ENCODE measurements at regions not wholly inside any gene's neighbourhood (a gene's known extent, or its start where the extent isn't known, plus 50 kb on each side); places are given as distances from the start of the nearest gene placed in this dataset.

GRCh38 chr3:117408811-117409210 is 699.2 kb downstream of the TUSC7 start:
- DNase-seq (ENCODE audit: low spot score in 2 of 2), result no peak
- TF ChIP-seq POLR2A (IDR thresholded peaks at IDR 0.05) (no peak), CTCF (IDR thresholded peaks at IDR 0.05) (no peak)
- no peak overlapping the region for H3K4me3 ChIP-seq (ENCODE audit: low read depth, poor library complexity, severe bottlenecking)
- intact Hi-C loops (cut with DNase I; ENCODE audit: low total_unique reads), result no loop called here

GRCh38 chr3:117409256-117409655 is 699.7 kb downstream of the TUSC7 start:
- WGBS, 2 donors, result 85 to 86% methylated on average over 1 of the region's 1 CpG

GRCh38 chr3:117409701-117410459 is 700.3 kb downstream of the TUSC7 start:
- H3K4me3 ChIP-seq (ENCODE audit: low read depth, poor library complexity, severe bottlenecking), result no peak overlapping the region
- intact Hi-C loops (cut with DNase I; ENCODE audit: low total_unique reads), result no loop called here
- TF ChIP-seq POLR2A (IDR thresholded peaks at IDR 0.05), result no peak
- no peak for TF ChIP-seq CTCF (IDR thresholded peaks at IDR 0.05)
- 86 to 93% methylated on average over 3 of the region's 3 CpGs for WGBS, 2 donors
- DNase-seq (ENCODE audit: low spot score in 2 of 2), result no peak

More at GRCh38 chr3:117409256-117409655, 699.7 kb downstream of the TUSC7 start:
- H3K4me3 ChIP-seq (ENCODE audit: low read depth, poor library complexity, severe bottlenecking), result no peak overlapping the region
- DNase-seq (ENCODE audit: low spot score in 2 of 2), result no peak
- no peak for TF ChIP-seq CTCF (IDR thresholded peaks at IDR 0.05)
- intact Hi-C loops (cut with DNase I; ENCODE audit: low total_unique reads), result no loop called here

GRCh38 chr3:117411971-117412370 is 702.4 kb downstream of the TUSC7 start:
- no peak overlapping the region for H3K4me3 ChIP-seq (ENCODE audit: low read depth, poor library complexity, severe bottlenecking)
- intact Hi-C loops (cut with DNase I; ENCODE audit: low total_unique reads), result no loop called here
- WGBS, 2 donors, result 62 to 66% methylated on average over 4 of the region's 4 CpGs
- TF ChIP-seq CTCF (IDR thresholded peaks at IDR 0.05) (no peak), POLR2A (IDR thresholded peaks at IDR 0.05) (no peak)
- DNase-seq (ENCODE audit: low spot score in 2 of 2), result no peak

GRCh38 chr3:117417411-117417810 is 707.8 kb downstream of the TUSC7 start:
- intact Hi-C loops (cut with DNase I; ENCODE audit: low total_unique reads), result no loop called here
- DNase-seq (ENCODE audit: low spot score in 2 of 2), result no peak
- no peak for TF ChIP-seq CTCF (IDR thresholded peaks at IDR 0.05)
- no peak for TF ChIP-seq POLR2A (IDR thresholded peaks at IDR 0.05)
- 87 to 88% methylated on average over 1 of the region's 1 CpG for WGBS, 2 donors
- no peak overlapping the region for H3K4me3 ChIP-seq (ENCODE audit: low read depth, poor library complexity, severe bottlenecking)

GRCh38 chr3:117427081-117427480 is 717.5 kb downstream of the TUSC7 start:
- no peak for TF ChIP-seq POLR2A (IDR thresholded peaks at IDR 0.05)
- TF ChIP-seq CTCF (IDR thresholded peaks at IDR 0.05), result no peak
- intact Hi-C loops (cut with DNase I; ENCODE audit: low total_unique reads), result no loop called here
- no peak overlapping the region for H3K4me3 ChIP-seq (ENCODE audit: low read depth, poor library complexity, severe bottlenecking)
- no peak for DNase-seq (ENCODE audit: low spot score in 2 of 2)
- WGBS, 2 donors, result 59 to 65% methylated on average over 1 of the region's 1 CpG

Measured in lower leg skin (tissue), 4 donors.